Nephron progenitor cell (in vitro differentiated cells): ENCODE measurements at regions not wholly inside any gene's neighbourhood (a gene's known extent, or its start where the extent isn't known, plus 50 kb on each side); places are given as distances from the start of the nearest gene placed in this dataset.

ENCODE experiments used
- DNase-seq: peaks from one replicate; pipeline ENCODE4 v3.0.0; 2021
- H3K27ac Mint-ChIP-seq: 2 replicates; pipeline ENCODE4 v1.8.0; 2021; ENCODE audit warnings: mild to moderate bottlenecking, moderate library complexity, mixed read lengths
- H3K27me3 Mint-ChIP-seq: 2 replicates; pipeline ENCODE4 v1.8.0; 2021; ENCODE audit warnings: mild to moderate bottlenecking, low read depth, mixed read lengths; ENCODE audit not compliant: poor library complexity
- H3K36me3 Mint-ChIP-seq: 2 replicates; pipeline ENCODE4 v1.8.0; 2021; ENCODE audit warnings: low read depth, mixed read lengths
- H3K4me1 Mint-ChIP-seq: 2 replicates; pipeline ENCODE4 v1.8.0; 2021; ENCODE audit warnings: mixed read lengths
- H3K4me3 Mint-ChIP-seq: 2 replicates; pipeline ENCODE4 v1.8.0; 2021; ENCODE audit warnings: mild to moderate bottlenecking, moderate library complexity, mixed read lengths
- H3K9me3 Mint-ChIP-seq: 2 replicates; pipeline ENCODE4 v1.8.0; 2021; ENCODE audit warnings: mild to moderate bottlenecking, moderate library complexity, mixed read lengths
- CTCF ChIP-seq: fragments of 200-600 bp; sonication (generic); IDR thresholded peaks from 2 replicates; pipeline ENCODE4 v1.5.0; 2021; ENCODE audit warnings: antibody characterized with exemption

- peaks cover 50% of the 10 kb centered on the region for H3K27me3 Mint-ChIP-seq
- DNase-seq, result no peak
- H3K4me3 Mint-ChIP-seq, result no peak overlapping the region
- no peak for TF ChIP-seq CTCF
- H3K9me3 Mint-ChIP-seq, result no peaks in the 10 kb centered on the region
- H3K27ac Mint-ChIP-seq, result no peak overlapping the region
- H3K4me1 Mint-ChIP-seq, result no peaks in the 10 kb centered on the region
- no peaks in the 10 kb centered on the region for H3K36me3 Mint-ChIP-seq
Measured at GRCh38 chr1:204799630-204800029, 71.0 kb upstream of the NFASC start.

GRCh38 chr1:204801211-204801610 lies 69.5 kb upstream of the NFASC start:
- no peaks in the 10 kb centered on the region for H3K36me3 Mint-ChIP-seq
- no peaks in the 10 kb centered on the region for H3K9me3 Mint-ChIP-seq
- H3K4me1 Mint-ChIP-seq, result no peaks in the 10 kb centered on the region
- no peak overlapping the region for H3K4me3 Mint-ChIP-seq
- no peak for DNase-seq
- peaks cover 47% of the 10 kb centered on the region for H3K27me3 Mint-ChIP-seq
- no peak for TF ChIP-seq CTCF
- H3K27ac Mint-ChIP-seq, result no peak overlapping the region

- no peak for DNase-seq
- Mint-ChIP-seq H3K9me3 (no peaks in the 10 kb centered on the region), H3K36me3 (no peaks in the 10 kb centered on the region), H3K4me3 (no peak overlapping the region), H3K27ac (no peak overlapping the region), H3K27me3 (peaks cover 50% of the 10 kb centered on the region), H3K4me1 (no peaks in the 10 kb centered on the region)
- no peak for TF ChIP-seq CTCF
Measured at GRCh38 chr1:204802401-204803175, 68.1 kb upstream of the NFASC start.

- peaks cover 6% of the 10 kb centered on the region for H3K4me1 Mint-ChIP-seq
- H3K27ac Mint-ChIP-seq, result no peak overlapping the region
- no peak for DNase-seq
- no peaks in the 10 kb centered on the region for H3K36me3 Mint-ChIP-seq
- no peak overlapping the region for H3K4me3 Mint-ChIP-seq
- no peaks in the 10 kb centered on the region for H3K9me3 Mint-ChIP-seq
- TF ChIP-seq CTCF, result no peak
- peaks cover 45% of the 10 kb centered on the region for H3K27me3 Mint-ChIP-seq
Measured at GRCh38 chr1:204803607-204804006, 67.1 kb upstream of the NFASC start.

- peaks cover 6% of the 10 kb centered on the region for H3K4me1 Mint-ChIP-seq
- no peak overlapping the region for H3K27ac Mint-ChIP-seq
Measured at GRCh38 chr1:204806943-204807687, 63.5 kb upstream of the NFASC start.

More at GRCh38 chr1:204806943-204807687, 63.5 kb upstream of the NFASC start:
- Mint-ChIP-seq H3K9me3 (no peaks in the 10 kb centered on the region), H3K4me3 (peak overlapping the region; percentile 90), H3K36me3 (no peaks in the 10 kb centered on the region), H3K27me3 (peaks cover 25% of the 10 kb centered on the region)
- peak; percentile 91 for DNase-seq
- peak; percentile 99 for TF ChIP-seq CTCF
